Keratinocyte (primary cell): ENCODE measurements at regions not wholly inside any gene's neighbourhood (a gene's known extent, or its start where the extent isn't known, plus 50 kb on each side); places are given as distances from the start of the nearest gene placed in this dataset.
A peak's percentile ranks its signal among the peaks of the same experiment; 100 is the strongest.

Experiments
- DNase-seq: peaks from one replicate; pipeline ENCODE4 v3.0.0-alpha.2; 2011; ENCODE audit warnings: low read depth, missing footprints, low spot score
- FAIRE-seq: peaks from 2 replicates; lab custom pipeline; 2011; peaks lifted over from hg19 to GRCh38; lab: Jason Lieb, UNC
- H2AFZ ChIP-seq: 2 replicates; pipeline ENCODE4 v1.6.0; 2012; ENCODE audit warnings: low read length, control low read depth, inconsistent platforms; ENCODE audit not compliant: control insufficient read depth
- H3K27ac ChIP-seq: 2 replicates; pipeline ENCODE4 v1.5.1; 2011; ENCODE audit warnings: low read length; ENCODE audit not compliant: control insufficient read depth, insufficient read depth
- H3K27me3 ChIP-seq: 3 replicates; pipeline ENCODE4 v1.6.0; 2011; ENCODE audit warnings: low read length; ENCODE audit not compliant: control insufficient read depth, insufficient read depth; ENCODE audit errors: extremely low read depth
- H3K36me3 ChIP-seq, 2 experiments: 2 replicates in 1 of 2; 3 replicates in 1 of 2; pipeline ENCODE4 v1.5.1; 2011; ENCODE audit warnings: low read length in 2 of 2, mild to moderate bottlenecking in 1 of 2; ENCODE audit not compliant: control insufficient read depth in 2 of 2, insufficient read depth in 2 of 2; ENCODE audit errors: extremely low read depth in 1 of 2
- H3K4me1 ChIP-seq: 3 replicates; pipeline ENCODE4 v1.5.1; 2011; ENCODE audit warnings: low read length; ENCODE audit not compliant: control insufficient read depth, insufficient read depth; ENCODE audit errors: extremely low read depth
- H3K4me2 ChIP-seq: 3 replicates; pipeline ENCODE4 v1.6.0; 2011; ENCODE audit warnings: low read depth, low read length; ENCODE audit not compliant: control insufficient read depth, insufficient read depth; ENCODE audit errors: extremely low read depth
- H3K4me3 ChIP-seq, 3 experiments: fragments of 200-600 bp in 1 of 3; sonication (generic) in 1 of 3; 2 replicates in 2 of 3; 3 replicates in 1 of 3; pipeline ENCODE4 v1.5.1; 2011 to 2016; ENCODE audit warnings: low read length in 3 of 3, mild to moderate bottlenecking in 3 of 3, control low read depth in 2 of 3, inconsistent platforms in 1 of 3, low read depth in 1 of 3, mixed read lengths in 1 of 3, mixed run types in 1 of 3, moderate library complexity in 1 of 3; ENCODE audit not compliant: control insufficient read depth in 2 of 3, insufficient read depth in 2 of 3; ENCODE audit errors: extremely low read depth in 1 of 3
- H3K79me2 ChIP-seq: 2 replicates; pipeline ENCODE4 v1.6.0; 2012; ENCODE audit warnings: low read length; ENCODE audit not compliant: control insufficient read depth, insufficient read depth
- H3K9ac ChIP-seq: 3 replicates; pipeline ENCODE4 v1.6.0; 2011; ENCODE audit warnings: low read length; ENCODE audit not compliant: control insufficient read depth, insufficient read depth; ENCODE audit errors: extremely low read depth
- H3K9me1 ChIP-seq: 3 replicates; pipeline ENCODE4 v1.6.0; 2011; ENCODE audit warnings: low read length; ENCODE audit not compliant: control insufficient read depth, insufficient read depth; ENCODE audit errors: extremely low read depth
- H3K9me3 ChIP-seq: 2 replicates; pipeline ENCODE4 v1.5.1; 2012; ENCODE audit warnings: low read depth, low read length; ENCODE audit not compliant: control insufficient read depth
- H4K20me1 ChIP-seq: 3 replicates; pipeline ENCODE4 v1.6.0; 2011; ENCODE audit warnings: low read length; ENCODE audit not compliant: control insufficient read depth, insufficient read depth; ENCODE audit errors: extremely low read depth
- EZH2 ChIP-seq: IDR thresholded peaks from one replicate; pipeline ENCODE4 v1.6.1; 2012; ENCODE audit warnings: inconsistent platforms, mild to moderate bottlenecking, low read length, moderate library complexity
- dilution Hi-C: fragments of 300-500 bp; cut with MboI; formaldehyde crosslinking; loops from one replicate; pipeline ENCODE4 v1.7.0; 2020; ENCODE audit warnings: low sequenced_read_pairs; ENCODE audit not compliant: extremely low pct_ligation_motif_present
- TF ChIP-seq, protein P1 (sequence below), 3 experiments: IDR thresholded peaks in 1 of 3; conservative IDR thresholded peaks in 1 of 3; optimal IDR thresholded peaks in 1 of 3; 2 replicates in 2 of 3; 3 replicates in 1 of 3; pipeline versions ENCODE3 to v1.5.1; 2011; ENCODE audit warnings: low read length in 3 of 3, mild to moderate bottlenecking in 3 of 3, moderate library complexity in 2 of 3, control low read depth in 1 of 3, inconsistent platforms in 1 of 3; ENCODE audit not compliant: insufficient read depth in 2 of 3; ENCODE audit errors: extremely low read depth in 1 of 3

DNA sequence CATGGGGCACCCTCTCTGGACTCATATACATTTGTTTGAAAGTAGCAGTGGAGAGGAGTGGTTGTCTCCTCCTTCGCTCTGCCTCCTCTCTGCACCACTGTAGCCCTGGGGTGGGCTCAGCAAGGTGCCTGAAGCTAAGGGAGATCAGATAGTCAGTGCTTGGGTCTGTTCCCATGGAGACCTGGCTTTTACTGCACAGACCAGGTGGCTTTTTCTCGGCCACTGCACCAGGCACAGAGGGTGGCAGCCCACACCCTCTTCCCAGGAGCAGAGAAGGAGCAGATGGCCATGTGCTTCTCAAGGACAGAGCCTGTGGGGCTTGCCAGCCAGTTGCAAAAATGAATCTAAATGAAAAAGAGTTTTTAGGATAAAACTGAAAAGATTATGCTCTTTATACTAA, 123.4 kb upstream of the KCNK1 start:
- dilution Hi-C loops = no loop called here
- Histone ChIP-seq H3K9me3 (no peaks in the 10 kb centered on the region), H3K4me2 (no peak overlapping the region), H2AFZ (no peak overlapping the region), H3K9ac (no peak overlapping the region), H3K79me2 (no peaks in the 10 kb centered on the region), H3K9me1 (no peaks in the 10 kb centered on the region), H3K4me3 (no peak overlapping the region), H3K4me1 (peaks cover 2% of the 10 kb centered on the region), H3K27me3 (no peaks in the 10 kb centered on the region), H4K20me1 (no peaks in the 10 kb centered on the region), H3K36me3 (no peaks in the 10 kb centered on the region), H3K27ac (no peak overlapping the region)
- no peak for FAIRE-seq
- TF ChIP-seq EZH2 = no peak
- TF ChIP-seq, protein P1, sequence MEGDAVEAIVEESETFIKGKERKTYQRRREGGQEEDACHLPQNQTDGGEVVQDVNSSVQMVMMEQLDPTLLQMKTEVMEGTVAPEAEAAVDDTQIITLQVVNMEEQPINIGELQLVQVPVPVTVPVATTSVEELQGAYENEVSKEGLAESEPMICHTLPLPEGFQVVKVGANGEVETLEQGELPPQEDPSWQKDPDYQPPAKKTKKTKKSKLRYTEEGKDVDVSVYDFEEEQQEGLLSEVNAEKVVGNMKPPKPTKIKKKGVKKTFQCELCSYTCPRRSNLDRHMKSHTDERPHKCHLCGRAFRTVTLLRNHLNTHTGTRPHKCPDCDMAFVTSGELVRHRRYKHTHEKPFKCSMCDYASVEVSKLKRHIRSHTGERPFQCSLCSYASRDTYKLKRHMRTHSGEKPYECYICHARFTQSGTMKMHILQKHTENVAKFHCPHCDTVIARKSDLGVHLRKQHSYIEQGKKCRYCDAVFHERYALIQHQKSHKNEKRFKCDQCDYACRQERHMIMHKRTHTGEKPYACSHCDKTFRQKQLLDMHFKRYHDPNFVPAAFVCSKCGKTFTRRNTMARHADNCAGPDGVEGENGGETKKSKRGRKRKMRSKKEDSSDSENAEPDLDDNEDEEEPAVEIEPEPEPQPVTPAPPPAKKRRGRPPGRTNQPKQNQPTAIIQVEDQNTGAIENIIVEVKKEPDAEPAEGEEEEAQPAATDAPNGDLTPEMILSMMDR (optimal IDR thresholded peaks at IDR 0.05 in 1 of 3, IDR thresholded peaks at IDR 0.05 in 1 of 3, conservative IDR thresholded peaks at IDR 0.05 in 1 of 3; ENCODE audit: extremely low read depth in 1 of 3, insufficient read depth in 2 of 3, low read length in 3 of 3) = no peak
- DNase-seq = no peak

DNA sequence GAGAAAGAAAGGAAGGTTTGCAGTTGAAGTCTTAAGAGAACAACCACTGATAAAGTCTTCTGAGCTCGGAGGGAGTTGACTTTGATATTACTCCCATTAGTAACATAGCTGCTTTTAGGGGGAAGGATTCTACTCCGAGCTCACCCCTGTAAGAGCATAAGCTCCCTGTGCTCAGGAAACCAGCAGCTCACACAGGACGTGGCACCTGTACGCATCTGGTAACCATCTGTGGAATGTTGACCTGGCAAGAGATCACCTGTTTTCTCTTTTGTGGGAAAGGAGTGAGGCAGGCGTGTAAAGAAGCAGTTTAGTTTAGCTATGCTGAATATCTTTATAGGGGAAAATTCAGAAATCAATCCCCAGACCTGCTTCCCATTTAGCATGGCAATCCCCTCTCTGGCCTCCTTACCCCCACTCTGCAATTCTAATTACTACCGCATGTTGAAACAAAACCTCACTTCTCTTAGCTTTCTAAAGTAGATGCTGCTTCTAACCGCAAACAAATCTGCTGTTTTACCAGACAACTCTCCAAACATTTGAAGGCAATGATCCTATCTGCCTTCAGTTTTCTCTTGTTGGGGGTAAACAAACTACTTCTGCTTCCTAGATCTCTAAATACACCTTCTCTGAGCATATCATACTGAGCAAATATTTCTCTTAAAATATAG, 121.8 kb upstream of the KCNK1 start:
- Histone ChIP-seq H3K4me2 (no peak overlapping the region), H3K27me3 (no peaks in the 10 kb centered on the region), H3K36me3 (no peaks in the 10 kb centered on the region), H3K9me1 (no peaks in the 10 kb centered on the region), H2AFZ (no peak overlapping the region), H3K9ac (no peak overlapping the region), H3K27ac (no peak overlapping the region), H3K9me3 (no peaks in the 10 kb centered on the region), H3K4me3 (no peak overlapping the region), H3K4me1 (peaks cover 2% of the 10 kb centered on the region), H4K20me1 (no peaks in the 10 kb centered on the region), H3K79me2 (no peaks in the 10 kb centered on the region)
- dilution Hi-C loops = no loop called here
- DNase-seq (no peak), FAIRE-seq (peak; percentile 44)
- TF ChIP-seq, protein P1 (optimal IDR thresholded peaks at IDR 0.05 in 1 of 3, IDR thresholded peaks at IDR 0.05 in 1 of 3, conservative IDR thresholded peaks at IDR 0.05 in 1 of 3; ENCODE audit: extremely low read depth in 1 of 3, insufficient read depth in 2 of 3, low read length in 3 of 3) = no peak
- no peak for TF ChIP-seq EZH2
